ENCODE measurements at regions not wholly inside any gene's neighbourhood (a gene's known extent, or its start where the extent isn't known, plus 50 kb on each side); places are given as distances from the start of the nearest gene placed in this dataset.

DNA sequence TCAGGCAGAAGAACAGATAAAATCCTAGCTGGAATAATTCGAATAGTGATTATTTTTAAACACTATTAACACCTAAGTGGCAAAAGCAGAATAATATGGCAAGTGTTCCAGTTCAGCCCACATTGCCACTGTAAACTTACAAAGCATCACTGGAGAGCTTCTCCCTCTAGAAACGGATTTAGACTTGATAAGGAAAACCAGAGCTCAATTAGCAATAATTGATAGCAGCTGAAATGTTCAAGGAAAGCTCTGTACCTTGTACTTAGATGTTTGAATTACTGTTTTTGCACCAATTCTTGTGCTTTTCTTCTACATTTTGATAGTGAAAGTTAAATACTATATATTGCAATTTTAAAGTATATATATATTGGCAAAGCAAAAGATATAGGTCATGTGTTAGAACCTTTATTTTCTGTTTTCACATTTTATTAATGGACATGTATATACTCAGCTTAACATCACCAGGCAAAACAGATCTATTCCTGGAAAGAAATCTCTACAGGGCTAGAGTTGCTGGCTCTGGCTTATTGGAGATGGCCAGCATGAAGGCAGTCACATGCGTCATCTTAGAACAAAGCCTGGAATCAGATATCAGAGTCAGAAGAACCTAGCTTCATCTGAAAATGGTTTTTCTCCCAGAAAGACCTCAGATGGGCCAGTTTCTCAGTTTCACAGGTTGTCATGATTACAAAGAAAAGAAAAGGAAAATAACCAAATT, 149.1 kb upstream of the CTAGE1 start:
- TF ChIP-seq POLR2AphosphoS5 (IDR thresholded peaks at IDR 0.05; ENCODE audit: low read depth, low read length), result no peak
- TF ChIP-seq, protein P1, sequence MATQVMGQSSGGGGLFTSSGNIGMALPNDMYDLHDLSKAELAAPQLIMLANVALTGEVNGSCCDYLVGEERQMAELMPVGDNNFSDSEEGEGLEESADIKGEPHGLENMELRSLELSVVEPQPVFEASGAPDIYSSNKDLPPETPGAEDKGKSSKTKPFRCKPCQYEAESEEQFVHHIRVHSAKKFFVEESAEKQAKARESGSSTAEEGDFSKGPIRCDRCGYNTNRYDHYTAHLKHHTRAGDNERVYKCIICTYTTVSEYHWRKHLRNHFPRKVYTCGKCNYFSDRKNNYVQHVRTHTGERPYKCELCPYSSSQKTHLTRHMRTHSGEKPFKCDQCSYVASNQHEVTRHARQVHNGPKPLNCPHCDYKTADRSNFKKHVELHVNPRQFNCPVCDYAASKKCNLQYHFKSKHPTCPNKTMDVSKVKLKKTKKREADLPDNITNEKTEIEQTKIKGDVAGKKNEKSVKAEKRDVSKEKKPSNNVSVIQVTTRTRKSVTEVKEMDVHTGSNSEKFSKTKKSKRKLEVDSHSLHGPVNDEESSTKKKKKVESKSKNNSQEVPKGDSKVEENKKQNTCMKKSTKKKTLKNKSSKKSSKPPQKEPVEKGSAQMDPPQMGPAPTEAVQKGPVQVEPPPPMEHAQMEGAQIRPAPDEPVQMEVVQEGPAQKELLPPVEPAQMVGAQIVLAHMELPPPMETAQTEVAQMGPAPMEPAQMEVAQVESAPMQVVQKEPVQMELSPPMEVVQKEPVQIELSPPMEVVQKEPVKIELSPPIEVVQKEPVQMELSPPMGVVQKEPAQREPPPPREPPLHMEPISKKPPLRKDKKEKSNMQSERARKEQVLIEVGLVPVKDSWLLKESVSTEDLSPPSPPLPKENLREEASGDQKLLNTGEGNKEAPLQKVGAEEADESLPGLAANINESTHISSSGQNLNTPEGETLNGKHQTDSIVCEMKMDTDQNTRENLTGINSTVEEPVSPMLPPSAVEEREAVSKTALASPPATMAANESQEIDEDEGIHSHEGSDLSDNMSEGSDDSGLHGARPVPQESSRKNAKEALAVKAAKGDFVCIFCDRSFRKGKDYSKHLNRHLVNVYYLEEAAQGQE (IDR thresholded peaks at IDR 0.05; ENCODE audit: insufficient read depth in 1 of 2, low read depth in 2 of 2, low read length in 2 of 2), result no peak
- no peak for TF ChIP-seq TAF1 (IDR thresholded peaks at IDR 0.05; ENCODE audit: borderline replicate concordance, insufficient read depth, low read length)
- no peak for TF ChIP-seq SIN3A (IDR thresholded peaks at IDR 0.05; ENCODE audit: borderline replicate concordance, insufficient read depth, low read length)
- no peak for TF ChIP-seq FOXP2 (optimal IDR thresholded peaks at IDR 0.05; ENCODE audit: borderline replicate concordance, extremely low read depth, extremely low read length, insufficient read depth)

GRCh38 chr18:22567794-22568193, 150.1 kb upstream of the CTAGE1 start:
- TF ChIP-seq POLR2AphosphoS5 (IDR thresholded peaks at IDR 0.05; ENCODE audit: low read depth, low read length) (no peak), FOXP2 (optimal IDR thresholded peaks at IDR 0.05; ENCODE audit: borderline replicate concordance, extremely low read depth, extremely low read length, insufficient read depth) (no peak), SIN3A (IDR thresholded peaks at IDR 0.05; ENCODE audit: borderline replicate concordance, insufficient read depth, low read length) (no peak), TAF1 (IDR thresholded peaks at IDR 0.05; ENCODE audit: borderline replicate concordance, insufficient read depth, low read length) (no peak)
- TF ChIP-seq, protein P1 (IDR thresholded peaks at IDR 0.05; ENCODE audit: insufficient read depth in 1 of 2, low read depth in 2 of 2, low read length in 2 of 2), result no peak

GRCh38 chr18:22570492-22570891, 152.8 kb upstream of the CTAGE1 start:
- TF ChIP-seq SIN3A (IDR thresholded peaks at IDR 0.05; ENCODE audit: borderline replicate concordance, insufficient read depth, low read length) (no peak), FOXP2 (optimal IDR thresholded peaks at IDR 0.05; ENCODE audit: borderline replicate concordance, extremely low read depth, extremely low read length, insufficient read depth) (no peak), TAF1 (IDR thresholded peaks at IDR 0.05; ENCODE audit: borderline replicate concordance, insufficient read depth, low read length) (no peak), POLR2AphosphoS5 (IDR thresholded peaks at IDR 0.05; ENCODE audit: low read depth, low read length) (no peak)
- TF ChIP-seq, protein P1 (IDR thresholded peaks at IDR 0.05; ENCODE audit: insufficient read depth in 1 of 2, low read depth in 2 of 2, low read length in 2 of 2), result no peak

DNA sequence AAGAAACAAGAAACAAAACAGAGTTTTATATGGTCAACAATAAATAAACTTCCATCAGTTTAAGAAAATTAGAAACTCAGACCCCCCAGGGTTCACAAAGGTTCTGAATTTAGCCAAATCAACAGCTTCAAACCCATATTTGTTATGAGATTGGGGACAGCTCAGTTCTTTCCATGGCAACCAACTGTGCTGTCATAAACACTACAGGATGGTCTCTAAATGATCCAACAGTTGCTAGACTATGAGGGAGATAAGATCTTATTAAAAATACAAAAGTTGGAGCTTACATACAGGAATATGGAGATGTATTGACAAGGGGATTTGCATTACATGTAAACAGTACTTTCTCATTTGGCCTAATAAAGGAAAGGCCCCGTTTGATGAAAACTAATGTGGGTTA, 154.6 kb upstream of the CTAGE1 start:
- no peak for TF ChIP-seq FOXP2 (optimal IDR thresholded peaks at IDR 0.05; ENCODE audit: borderline replicate concordance, extremely low read depth, extremely low read length, insufficient read depth)
- TF ChIP-seq, protein P1 (IDR thresholded peaks at IDR 0.05; ENCODE audit: insufficient read depth in 1 of 2, low read depth in 2 of 2, low read length in 2 of 2), result no peak
- no peak for TF ChIP-seq TAF1 (IDR thresholded peaks at IDR 0.05; ENCODE audit: borderline replicate concordance, insufficient read depth, low read length)
